Choroid plexus epithelial cell (primary cell): ENCODE measurements at regions not wholly inside any gene's neighbourhood (a gene's known extent, or its start where the extent isn't known, plus 50 kb on each side); places are given as distances from the start of the nearest gene placed in this dataset.

Experiments used
- DNase-seq: peaks from one replicate; pipeline ENCODE4 v3.0.0-alpha.2; 2010; ENCODE audit warnings: low read depth
- H3K4me3 ChIP-seq: 2 replicates; pipeline ENCODE4 v1.5.1; 2011; ENCODE audit warnings: low read depth, mild to moderate bottlenecking, control low read depth, low read length, moderate library complexity
- TF ChIP-seq, protein P1 (sequence below): conservative IDR thresholded peaks from 2 replicates; pipeline ENCODE4 v1.5.1; 2011; ENCODE audit warnings: low read depth, mild to moderate bottlenecking, control low read depth, inconsistent platforms, low read length, moderate library complexity

DNA sequence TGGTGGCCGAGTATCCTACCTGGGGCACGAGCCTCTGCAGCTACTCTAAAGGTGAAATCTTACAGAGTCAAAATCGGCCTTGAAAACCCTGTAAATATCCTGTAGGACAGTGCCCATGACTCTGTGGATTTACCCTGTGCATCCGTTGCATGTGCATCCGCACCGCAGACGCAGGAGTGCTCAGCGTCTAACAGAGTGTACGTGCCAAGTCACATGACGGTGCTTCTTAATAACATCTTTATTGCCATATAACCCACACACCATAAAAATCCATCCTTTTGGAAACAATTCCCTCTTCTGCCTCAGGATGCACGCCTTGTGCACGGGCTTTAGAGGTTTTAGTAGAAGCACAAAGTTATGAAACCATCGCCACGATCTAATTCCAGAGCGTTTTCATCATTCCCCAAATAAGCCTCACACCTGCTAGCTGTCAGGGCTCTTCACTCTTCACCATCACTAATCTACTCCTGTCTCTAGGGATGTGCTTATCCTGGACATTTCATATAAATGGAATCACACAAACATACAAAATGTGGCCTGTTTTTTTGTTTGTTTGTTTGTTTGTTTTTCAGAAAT is 384.5 kb upstream of the SULF2 start:
- no peak for DNase-seq
- TF ChIP-seq, protein P1, sequence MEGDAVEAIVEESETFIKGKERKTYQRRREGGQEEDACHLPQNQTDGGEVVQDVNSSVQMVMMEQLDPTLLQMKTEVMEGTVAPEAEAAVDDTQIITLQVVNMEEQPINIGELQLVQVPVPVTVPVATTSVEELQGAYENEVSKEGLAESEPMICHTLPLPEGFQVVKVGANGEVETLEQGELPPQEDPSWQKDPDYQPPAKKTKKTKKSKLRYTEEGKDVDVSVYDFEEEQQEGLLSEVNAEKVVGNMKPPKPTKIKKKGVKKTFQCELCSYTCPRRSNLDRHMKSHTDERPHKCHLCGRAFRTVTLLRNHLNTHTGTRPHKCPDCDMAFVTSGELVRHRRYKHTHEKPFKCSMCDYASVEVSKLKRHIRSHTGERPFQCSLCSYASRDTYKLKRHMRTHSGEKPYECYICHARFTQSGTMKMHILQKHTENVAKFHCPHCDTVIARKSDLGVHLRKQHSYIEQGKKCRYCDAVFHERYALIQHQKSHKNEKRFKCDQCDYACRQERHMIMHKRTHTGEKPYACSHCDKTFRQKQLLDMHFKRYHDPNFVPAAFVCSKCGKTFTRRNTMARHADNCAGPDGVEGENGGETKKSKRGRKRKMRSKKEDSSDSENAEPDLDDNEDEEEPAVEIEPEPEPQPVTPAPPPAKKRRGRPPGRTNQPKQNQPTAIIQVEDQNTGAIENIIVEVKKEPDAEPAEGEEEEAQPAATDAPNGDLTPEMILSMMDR: no peak
- no peak overlapping the region for H3K4me3 ChIP-seq

DNA sequence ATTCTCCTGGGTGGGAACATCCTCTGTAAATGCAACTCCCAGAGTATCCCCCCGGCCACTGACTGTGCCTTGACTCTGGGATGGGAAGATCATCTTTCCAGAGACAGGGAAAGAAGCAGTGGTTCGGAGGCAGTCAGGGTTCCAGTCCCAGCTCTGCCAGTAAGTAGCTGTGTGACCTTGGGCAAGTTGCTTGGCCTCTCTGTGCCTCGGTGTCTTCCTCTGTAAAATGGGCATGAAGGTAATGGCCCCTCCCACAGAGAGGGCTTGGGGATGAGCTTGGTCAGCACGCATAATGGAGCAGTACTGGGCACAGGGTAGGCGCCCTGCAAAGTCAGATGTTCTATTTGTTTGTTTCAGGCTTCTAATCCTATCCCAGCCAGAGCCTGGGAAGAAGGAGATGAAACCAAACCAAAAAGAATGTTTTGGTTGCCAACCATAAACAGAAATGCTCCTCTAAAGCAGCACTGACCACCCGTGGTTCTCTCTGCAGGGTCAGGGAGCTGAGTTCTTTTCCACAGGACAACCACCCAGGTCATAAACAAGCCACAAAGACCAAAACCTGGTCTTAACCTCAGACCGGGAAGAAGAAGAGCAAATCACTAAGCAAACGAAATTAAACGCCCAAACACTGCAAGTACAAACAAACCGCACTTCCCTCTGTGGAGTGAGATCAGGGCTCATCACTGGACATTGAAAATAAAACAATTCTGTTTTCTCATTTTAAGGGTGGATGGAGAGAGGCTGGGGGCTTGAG is 381.0 kb upstream of the SULF2 start:
- no peak overlapping the region for H3K4me3 ChIP-seq
- TF ChIP-seq, protein P1: no peak
- peak; percentile 26 for DNase-seq

DNA sequence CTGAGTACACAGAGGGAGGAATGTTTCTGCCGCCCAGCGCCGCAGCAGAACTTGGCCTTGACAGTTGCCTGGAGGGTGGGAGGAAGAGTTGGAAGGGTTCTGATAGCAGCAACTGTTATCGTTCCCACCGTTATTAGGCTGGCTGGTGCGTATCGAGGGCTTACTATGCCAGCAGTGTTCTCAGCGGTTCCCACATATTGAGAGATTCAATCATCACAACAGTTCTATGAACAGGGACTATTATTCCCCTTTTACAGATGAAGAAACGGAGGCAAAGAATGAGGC is 380.1 kb upstream of the SULF2 start:
- DNase-seq: no peak
- TF ChIP-seq, protein P1: no peak
- no peak overlapping the region for H3K4me3 ChIP-seq

DNA sequence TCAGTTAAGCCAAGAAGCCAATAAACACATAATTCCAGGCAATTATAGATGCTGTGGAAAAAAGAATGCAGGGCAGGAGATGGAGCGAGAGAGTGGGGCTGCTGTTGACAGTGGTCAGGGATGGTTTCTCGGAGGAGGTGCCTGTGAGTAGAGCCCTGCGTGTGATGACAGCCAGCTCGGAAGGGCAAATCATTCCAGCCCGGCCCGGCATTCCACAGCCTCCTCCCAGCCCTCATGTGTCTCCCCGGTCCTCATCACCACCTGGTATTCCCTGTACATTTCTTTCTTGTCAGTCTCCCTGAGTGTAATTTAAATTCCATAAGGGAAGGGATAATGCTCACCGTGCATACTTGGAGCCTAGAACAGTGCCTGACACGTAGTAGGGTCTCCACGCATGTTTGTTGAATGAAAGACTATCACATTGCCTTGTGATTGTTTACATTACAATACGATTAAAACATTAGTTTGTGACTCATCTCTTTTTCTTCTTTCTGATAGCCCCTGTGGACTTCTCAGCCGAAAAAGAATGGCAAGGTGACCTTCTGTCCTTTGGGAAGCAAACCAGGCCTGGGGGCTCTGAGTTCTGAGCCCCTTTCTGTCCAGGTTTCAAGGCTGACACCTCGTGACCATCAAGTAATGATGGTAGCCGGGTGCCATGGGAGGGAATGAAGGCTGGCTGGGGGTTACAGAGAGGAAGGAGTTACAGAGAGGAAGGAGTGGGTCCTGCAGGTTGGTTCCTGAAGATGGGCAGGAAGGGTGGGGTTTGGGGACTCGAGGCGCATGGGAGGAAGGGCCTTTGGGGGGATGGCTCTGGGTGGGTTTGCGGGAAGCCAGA is 379.5 kb upstream of the SULF2 start:
- no peak for DNase-seq
- no peak overlapping the region for H3K4me3 ChIP-seq
- TF ChIP-seq, protein P1: no peak

DNA sequence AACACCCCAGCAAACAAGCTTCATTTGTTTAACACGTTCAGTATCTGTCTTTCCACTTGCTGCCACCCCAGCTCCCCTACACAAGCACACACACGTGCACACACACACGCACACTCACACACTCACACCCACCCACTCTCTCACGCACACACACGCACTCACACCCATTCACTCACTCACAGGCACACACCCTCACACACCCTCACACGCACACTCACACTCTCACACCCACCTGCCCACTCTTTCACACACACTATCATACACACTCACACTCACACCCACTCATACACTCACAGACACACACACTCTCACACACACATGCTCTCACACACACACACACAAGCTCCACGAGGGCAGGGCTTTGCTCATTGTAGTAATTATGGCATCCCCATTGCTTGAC is 378.8 kb upstream of the SULF2 start:
- TF ChIP-seq, protein P1: no peak
- no peak for DNase-seq
- no peak overlapping the region for H3K4me3 ChIP-seq

DNA sequence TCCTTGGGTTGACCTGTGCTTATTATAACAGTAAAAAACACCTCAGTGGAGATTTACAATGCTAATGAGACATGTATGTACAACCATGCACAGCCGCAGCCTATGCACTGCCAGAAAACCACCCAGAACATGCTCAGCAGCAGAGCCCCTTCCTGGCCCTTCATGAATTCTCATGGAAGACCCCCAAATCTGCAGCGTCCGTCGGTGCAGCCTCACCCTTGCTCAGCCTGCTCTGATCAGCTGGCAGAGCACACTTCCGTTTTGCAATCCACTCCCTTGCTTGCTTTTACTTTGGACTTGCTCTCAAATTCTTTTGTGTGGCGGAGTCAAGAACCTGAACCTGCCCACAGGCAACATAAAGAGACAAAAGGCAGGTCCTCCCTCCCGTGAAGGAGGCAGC is 378.2 kb upstream of the SULF2 start:
- no peak for DNase-seq
- TF ChIP-seq, protein P1: no peak
- H3K4me3 ChIP-seq: no peak overlapping the region
